Skin of body (tissue), 1 donor: ENCODE measurements at regions not wholly inside any gene's neighbourhood (a gene's known extent, or its start where the extent isn't known, plus 50 kb on each side); places are given as distances from the start of the nearest gene placed in this dataset.

ENCODE experiments used
- DNase-seq: peaks from one replicate; lab custom pipeline; 2025; lab: John Stamatoyannopoulos, UW

- DNase-seq: no peak
Observed at GRCh38 chr2:121008975-121009374, 273.3 kb downstream of the GLI2 start.

DNA sequence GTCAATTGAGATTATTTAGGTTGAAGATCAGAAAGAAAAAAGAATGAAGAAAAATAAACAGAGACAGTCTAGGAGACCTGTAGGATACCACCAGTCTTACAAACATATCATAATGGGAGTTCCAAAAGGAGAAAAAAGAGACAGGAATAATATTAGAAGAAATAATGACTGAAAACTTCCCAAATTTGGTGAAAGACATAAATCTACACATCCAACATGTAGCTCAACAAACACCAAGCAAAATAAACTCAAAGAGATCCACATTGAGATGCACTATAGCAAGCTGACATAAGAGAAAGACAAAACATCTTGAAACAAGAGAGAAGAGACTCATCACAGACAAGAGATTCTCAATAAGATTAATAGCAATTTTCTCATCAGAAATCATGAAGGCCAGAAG, 274.0 kb downstream of the TFCP2L1 start:
- no peak for DNase-seq

DNA sequence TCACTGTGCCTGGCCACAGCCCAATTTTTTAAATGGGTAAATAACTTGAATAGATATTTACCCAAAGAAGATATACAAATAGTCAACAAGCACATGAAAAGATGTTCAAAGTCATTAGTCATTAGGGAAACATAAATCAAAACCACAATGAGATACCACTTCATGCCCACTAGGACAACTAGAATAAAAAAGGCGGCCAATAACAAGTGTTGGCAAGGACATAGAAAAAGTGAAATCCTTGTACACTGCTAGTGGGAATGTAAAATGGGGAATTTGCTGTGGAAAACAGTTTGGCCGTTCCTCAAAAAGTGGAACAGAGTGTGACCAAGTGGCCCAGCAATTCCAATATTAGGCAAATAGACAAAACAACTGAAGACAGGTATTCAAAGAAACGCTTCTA, 270.1 kb downstream of the TFCP2L1 start:
- no peak for DNase-seq

- no peak for DNase-seq
Observed at GRCh38 chr2:121015971-121016485, 269.0 kb downstream of the TFCP2L1 start.

DNA sequence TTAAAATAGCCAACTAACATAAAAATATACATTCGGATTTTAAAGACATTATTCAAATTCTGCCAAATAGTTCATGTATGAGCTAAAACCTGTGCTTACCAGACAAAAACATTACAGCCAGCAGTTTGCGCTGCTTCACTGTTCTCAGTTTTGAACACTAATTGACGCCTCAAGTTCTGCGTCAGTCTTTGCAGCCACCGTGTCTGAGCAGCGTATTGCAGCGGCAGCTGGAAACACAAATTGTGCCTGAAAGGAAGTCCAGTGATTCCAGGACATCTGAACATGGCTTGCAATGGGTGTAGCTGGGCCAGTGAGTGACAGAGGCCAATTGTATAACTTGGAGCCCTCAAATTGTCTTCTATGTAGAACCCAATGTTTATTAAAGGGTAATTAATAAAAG, 267.6 kb downstream of the TFCP2L1 start:
- no peak for DNase-seq

- peak; percentile 47 for DNase-seq
Observed at GRCh38 chr2:121018136-121019061, 266.6 kb downstream of the TFCP2L1 start.

DNA sequence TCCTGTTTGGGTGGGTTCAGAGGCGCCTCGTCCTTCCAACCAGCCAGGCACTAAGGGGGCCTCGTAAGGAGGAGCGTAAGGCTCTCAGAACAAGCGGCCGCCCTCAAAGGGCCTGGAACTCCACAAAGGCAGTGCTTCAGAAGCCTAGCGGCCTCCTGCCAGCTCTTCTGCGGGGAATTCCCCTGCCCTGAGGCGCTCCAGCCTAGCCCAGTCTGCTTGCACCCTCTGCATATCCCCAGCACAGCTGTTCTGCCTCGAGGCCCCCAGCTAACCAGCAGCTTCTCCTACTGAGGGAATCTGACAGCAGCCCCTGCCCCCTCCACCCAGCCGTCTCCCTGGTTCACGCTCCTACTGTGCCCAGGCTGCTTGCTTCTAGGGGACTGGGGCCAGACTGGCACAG, 265.9 kb downstream of the TFCP2L1 start:
- peak; percentile 47 for DNase-seq

GRCh38 chr2:121019756-121020155, 265.2 kb downstream of the TFCP2L1 start:
- DNase-seq: no peak

DNA sequence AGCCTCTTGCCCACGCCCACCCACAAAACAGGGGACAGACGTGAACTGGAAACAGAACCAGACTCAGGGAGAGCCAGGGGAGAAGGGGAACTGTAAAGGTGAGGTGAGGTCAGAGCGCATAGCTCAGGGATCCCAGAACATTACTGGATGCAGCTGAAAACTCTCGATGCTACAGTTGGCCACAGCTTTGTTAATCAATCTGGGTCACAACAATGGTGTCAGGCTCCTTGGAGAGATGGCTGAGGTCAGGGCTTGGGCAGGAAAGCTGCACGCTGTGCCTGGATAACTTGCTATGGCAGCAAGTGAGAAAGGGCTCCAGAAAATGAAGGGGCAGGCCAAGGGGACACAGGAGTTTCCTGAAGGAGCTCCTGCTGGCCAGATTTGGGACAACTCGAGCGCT, 263.3 kb downstream of the TFCP2L1 start:
- no peak for DNase-seq

- DNase-seq: no peak
Observed at GRCh38 chr2:121028577-121028976, 256.4 kb downstream of the TFCP2L1 start.

DNA sequence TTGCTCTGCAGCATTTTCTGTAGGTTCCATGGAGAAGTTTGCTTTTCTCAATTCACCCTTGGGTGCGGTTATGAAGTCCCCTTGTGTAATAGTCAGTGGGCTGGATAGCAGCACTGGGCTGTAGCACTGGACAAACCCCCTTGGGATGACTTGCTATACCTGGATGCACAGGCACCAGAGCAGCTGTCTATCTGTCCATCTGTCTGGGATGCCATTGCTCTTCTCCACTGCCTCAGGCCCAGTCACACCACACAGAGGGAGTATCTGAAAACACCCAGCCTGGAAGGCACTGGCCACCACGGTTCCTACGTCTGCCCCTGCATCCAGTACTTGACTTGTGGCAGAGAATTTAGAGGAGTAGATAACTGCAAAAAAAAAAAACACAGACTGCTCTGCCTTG, 254.5 kb downstream of the TFCP2L1 start:
- no peak for DNase-seq

GRCh38 chr2:121031568-121032340, 253.2 kb downstream of the TFCP2L1 start:
- DNase-seq: no peak

- DNase-seq: peak; percentile 34
Observed at GRCh38 chr2:121033461-121033996, 251.5 kb downstream of the TFCP2L1 start.

DNA sequence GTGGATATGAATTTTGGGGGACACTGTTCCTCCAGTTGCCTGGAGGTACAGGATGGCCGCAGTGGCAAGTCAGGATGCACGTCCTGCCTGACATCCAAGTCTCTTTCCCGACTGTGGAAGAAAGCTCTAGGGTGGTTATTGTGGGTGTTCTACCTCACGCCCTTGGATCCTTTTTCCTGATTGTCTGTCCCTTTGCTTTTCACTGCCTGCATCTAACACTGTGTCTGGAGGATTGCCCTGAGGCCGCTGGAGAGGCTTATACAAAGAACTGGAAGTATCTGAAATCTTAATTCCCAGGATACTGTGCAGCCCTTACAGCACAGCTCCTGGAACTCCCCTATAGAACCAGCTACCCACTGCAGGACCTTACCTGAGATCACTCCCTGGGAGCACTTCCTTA, 250.5 kb downstream of the TFCP2L1 start:
- DNase-seq: no peak

- DNase-seq: no peak
Observed at GRCh38 chr2:121036226-121036692, 248.7 kb downstream of the TFCP2L1 start.

GRCh38 chr2:121037480-121037879, 247.5 kb downstream of the TFCP2L1 start:
- no peak for DNase-seq

- no peak for DNase-seq
Observed at GRCh38 chr2:121038031-121038430, 247.0 kb downstream of the TFCP2L1 start.

- DNase-seq: no peak
Observed at GRCh38 chr2:121038431-121038830, 246.6 kb downstream of the TFCP2L1 start.

GRCh38 chr2:121038891-121039616, 245.9 kb downstream of the TFCP2L1 start:
- peak; percentile 59 for DNase-seq

DNA sequence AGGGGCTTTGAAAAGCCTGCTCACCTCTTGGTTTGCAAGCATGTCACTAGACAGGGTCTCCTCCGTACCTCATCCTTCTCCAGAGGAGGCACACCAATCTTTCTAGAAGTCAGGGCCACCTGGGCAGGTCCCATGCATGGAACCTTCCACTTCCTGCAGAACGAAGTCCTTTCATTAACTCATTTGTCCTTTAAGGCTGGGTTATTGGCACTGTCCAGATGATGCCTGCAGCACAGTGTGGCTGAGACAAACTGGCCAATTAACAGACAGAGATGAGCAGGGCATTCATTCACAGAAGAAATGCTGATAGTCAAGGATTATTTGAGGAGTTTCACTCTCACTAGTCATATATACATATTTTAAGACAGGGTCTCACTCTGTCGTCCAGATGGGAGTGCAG, 245.3 kb downstream of the TFCP2L1 start:
- no peak for DNase-seq

DNA sequence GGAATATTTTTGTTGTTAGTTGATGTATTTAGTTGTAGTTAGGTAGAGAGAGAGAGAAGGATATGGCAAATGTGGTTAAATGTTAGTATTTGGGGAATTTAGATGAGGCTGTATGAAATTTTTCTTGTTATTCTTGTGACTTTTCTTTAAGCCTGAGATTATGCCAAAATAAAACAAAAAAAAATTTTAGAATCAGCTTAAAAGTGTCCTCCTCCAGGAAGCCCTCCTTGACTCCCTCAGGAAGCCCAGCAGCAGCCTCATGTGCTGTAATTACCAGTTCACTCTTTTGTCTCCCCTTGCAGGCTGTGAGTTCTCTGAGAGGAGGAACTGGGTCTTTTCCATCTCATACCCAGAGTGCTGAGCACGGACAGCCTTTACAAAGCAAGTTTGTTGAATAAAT, 243.5 kb downstream of the TFCP2L1 start:
- DNase-seq: no peak
